Thyroid gland (tissue), 4 donors: ENCODE measurements at regions not wholly inside any gene's neighbourhood (a gene's known extent, or its start where the extent isn't known, plus 50 kb on each side); places are given as distances from the start of the nearest gene placed in this dataset.

Experiments used
- CTCF ChIP-seq, 6 experiments: fragments of 200-600 bp in 3 of 6; fragments of 450-650 bp in 3 of 6; sonication (generic) in 3 of 6; IDR thresholded peaks; one replicate each; pipeline ENCODE4 v1.5.1; 2016 to 2019; ENCODE audit warnings: antibody characterized with exemption in 6 of 6, mild to moderate bottlenecking in 2 of 6, inconsistent platforms in 1 of 6, moderate library complexity in 1 of 6
- POLR2A ChIP-seq, 2 donors: fragments of 450-650 bp; IDR thresholded peaks; one replicate each; pipeline ENCODE4 v1.6.1; 2017; ENCODE audit warnings: antibody characterized with exemption in 2 of 2, mild to moderate bottlenecking in 2 of 2, moderate library complexity in 1 of 2

GRCh38 chr3:13954266-13954665, 74.4 kb upstream of the WNT7A start:
- no peak for TF ChIP-seq CTCF (IDR thresholded peaks at IDR 0.05)
- TF ChIP-seq POLR2A (IDR thresholded peaks at IDR 0.05), result no peak
